ENCODE measurements at regions not wholly inside any gene's neighbourhood (a gene's known extent, or its start where the extent isn't known, plus 50 kb on each side); places are given as distances from the start of the nearest gene placed in this dataset.

GRCh38 chr14:65329911-65330310, 82.6 kb upstream of the FUT8 start:
- DNase-seq, result no peak

GRCh38 chr14:65330416-65330815, 82.1 kb upstream of the FUT8 start:
- no peak for DNase-seq

- no peak for DNase-seq
Observed at GRCh38 chr14:65331652-65332051, 80.9 kb upstream of the FUT8 start.

- DNase-seq, result peak in 1 of 2 donors; percentile 2
Observed at GRCh38 chr14:65332141-65332871, 80.2 kb upstream of the FUT8 start.

- DNase-seq, result no peak
Observed at GRCh38 chr14:65333943-65334687, 78.4 kb upstream of the FUT8 start.

GRCh38 chr14:65334765-65335410, 77.6 kb upstream of the FUT8 start:
- DNase-seq, result no peak

GRCh38 chr14:65335411-65335947, 77.1 kb upstream of the FUT8 start:
- DNase-seq, result no peak

- no peak for DNase-seq
Observed at GRCh38 chr14:65336191-65336591, 76.3 kb upstream of the FUT8 start.

GRCh38 chr14:65339866-65340265, 72.7 kb upstream of the FUT8 start:
- DNase-seq, result no peak

GRCh38 chr14:65344011-65344410, 68.5 kb upstream of the FUT8 start:
- DNase-seq, result no peak

GRCh38 chr14:65345266-65345665, 67.3 kb upstream of the FUT8 start:
- no peak for DNase-seq

GRCh38 chr14:65346474-65346873, 66.1 kb upstream of the FUT8 start:
- no peak for DNase-seq

- no peak for DNase-seq
Observed at GRCh38 chr14:65346895-65347294, 65.6 kb upstream of the FUT8 start.

- no peak for DNase-seq
Observed at GRCh38 chr14:65348137-65348536, 64.4 kb upstream of the FUT8 start.

GRCh38 chr14:65349100-65349499, 63.4 kb upstream of the FUT8 start:
- no peak for DNase-seq

GRCh38 chr14:65351493-65352194, 60.9 kb upstream of the FUT8 start:
- DNase-seq, result no peak

GRCh38 chr14:65352964-65353530, 59.5 kb upstream of the FUT8 start:
- DNase-seq, result no peak

- no peak for DNase-seq
Observed at GRCh38 chr14:65354131-65354530, 58.4 kb upstream of the FUT8 start.

- no peak for DNase-seq
Observed at GRCh38 chr14:65354715-65355114, 57.8 kb upstream of the FUT8 start.

GRCh38 chr14:65356327-65356836, 56.1 kb upstream of the FUT8 start:
- peak in 1 of 2 donors; percentile 33 for DNase-seq

- DNase-seq, result no peak
Observed at GRCh38 chr14:65357113-65357512, 55.4 kb upstream of the FUT8 start.

GRCh38 chr14:65357689-65358088, 54.8 kb upstream of the FUT8 start:
- DNase-seq, result no peak

Measured in CD4-positive, alpha-beta T cell treated with Interferon alpha-2 for 1 hour (primary cell).